GM21360 (cell line): ENCODE measurements at regions not wholly inside any gene's neighbourhood (a gene's known extent, or its start where the extent isn't known, plus 50 kb on each side); places are given as distances from the start of the nearest gene placed in this dataset.
"Not testable (repeated sequence)": the region's sequence is repeated elsewhere in the genome, so short reads cannot be mapped to it uniquely, and the experiment has no call there.

Source experiments
- ATAC-seq: cut with Tn5 transposase; IDR thresholded peaks from one replicate; pipeline ENCODE4 v1.9.1; 2021; ENCODE audit warnings: mild to moderate bottlenecking, moderate library complexity; ENCODE audit not compliant: unreplicated experiment

DNA sequence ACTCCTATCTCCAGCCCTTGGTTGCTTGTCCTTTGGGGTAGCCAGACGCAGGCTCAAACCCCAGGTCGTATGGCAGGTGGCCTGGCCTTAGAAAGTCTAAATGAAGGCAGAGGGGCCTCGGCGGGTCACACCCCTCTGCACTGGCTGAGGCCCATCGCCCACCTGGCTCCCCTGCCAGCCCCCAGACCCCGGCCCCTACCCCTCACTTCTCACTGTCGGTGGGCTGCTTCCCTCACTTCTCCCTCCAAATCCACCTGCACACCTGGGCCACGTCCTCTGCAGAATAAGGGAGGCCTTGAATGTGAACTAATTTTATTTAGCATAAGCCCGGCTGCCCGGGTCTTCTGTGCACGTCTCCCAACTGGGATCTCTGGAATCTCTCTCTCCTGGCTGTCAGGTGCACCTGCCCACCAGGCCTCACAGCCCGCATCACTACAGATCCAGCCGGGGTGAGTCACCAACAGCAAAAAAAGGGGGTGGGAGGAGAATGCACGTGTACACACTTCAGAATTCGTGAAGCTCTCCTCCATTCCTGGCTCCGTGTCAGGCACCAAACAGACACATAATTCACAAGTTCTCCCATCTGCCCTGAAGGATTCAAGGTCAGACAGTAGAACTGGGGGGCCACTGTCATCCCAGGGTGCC, 107.5 kb upstream of the SIM2 start:
- ATAC-seq = no peak

DNA sequence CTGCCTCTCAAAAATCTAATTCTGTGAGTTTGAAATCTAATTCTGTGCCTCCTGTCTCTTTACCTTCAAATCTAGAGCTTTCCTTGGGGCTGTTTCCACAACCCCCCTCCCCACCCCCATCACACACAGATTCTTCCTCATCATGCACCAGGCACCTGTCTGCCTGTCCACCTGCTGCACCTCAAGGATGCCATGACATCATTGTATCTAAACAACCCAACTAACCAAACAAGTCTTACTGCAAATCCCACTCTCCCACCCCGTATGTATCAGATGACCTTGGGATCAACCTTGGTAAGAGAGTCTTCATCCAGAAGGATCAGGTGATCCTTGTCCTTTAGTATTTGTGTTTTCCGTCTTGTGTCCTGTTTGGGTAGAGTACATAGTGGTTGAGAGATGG, 102.7 kb upstream of the SIM2 start:
- ATAC-seq = no peak

DNA sequence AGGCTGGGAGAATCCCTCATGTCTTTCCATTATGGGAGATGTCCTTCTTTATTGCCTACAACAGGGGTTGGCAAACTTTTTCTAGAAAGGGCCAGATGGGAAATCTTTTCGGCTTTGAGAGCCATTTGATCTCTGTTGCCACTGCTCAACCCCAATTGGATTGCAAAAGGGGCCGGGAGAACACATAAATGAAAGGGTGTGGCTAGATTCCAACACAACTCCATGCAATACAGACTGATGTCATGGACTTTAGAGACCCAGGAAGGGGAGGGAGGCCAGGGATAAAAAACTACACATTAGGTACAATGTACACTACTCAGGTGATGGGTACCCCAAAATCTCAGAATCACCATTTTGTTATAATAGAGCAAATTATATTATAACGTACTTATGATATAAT, 97.6 kb upstream of the SIM2 start:
- ATAC-seq = no peak

DNA sequence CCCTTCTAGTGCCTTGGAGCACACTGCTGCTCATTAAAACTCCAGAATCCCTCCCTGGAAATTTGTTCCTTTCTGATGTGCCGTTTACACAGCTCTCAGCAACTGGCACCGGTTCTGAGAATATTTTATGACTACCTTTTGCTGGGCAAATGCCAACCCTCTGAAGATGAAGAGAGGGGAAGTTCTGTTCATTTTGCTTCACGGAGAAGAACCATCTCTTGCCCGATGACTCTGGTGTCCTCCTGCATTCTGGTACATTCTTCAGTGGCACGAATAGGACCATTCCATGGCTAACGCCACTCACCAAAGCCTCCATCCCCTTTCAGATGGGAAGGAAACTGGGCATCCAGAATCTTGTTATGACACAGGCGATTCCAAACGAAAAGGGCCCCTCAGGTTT, 96.2 kb upstream of the SIM2 start:
- no peak for ATAC-seq

DNA sequence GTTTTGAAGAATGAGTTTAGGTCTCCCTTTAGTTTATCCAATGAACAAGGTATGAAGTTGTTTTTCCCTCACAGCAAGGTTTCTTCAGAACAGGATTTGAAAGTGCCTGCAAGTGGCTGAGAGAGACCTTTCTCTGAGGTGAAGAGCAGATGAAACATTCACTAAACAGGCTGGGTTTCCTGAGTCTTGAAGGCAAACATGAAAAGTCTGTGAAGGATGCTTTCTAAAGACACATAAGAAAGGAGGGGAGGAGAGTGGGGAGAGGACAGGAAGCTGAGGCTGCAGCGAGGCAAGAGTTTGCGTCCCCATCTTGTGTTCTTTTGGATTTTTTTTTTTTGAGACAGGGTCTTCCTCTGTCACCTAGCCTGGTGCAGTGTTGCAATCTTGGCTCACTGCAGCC, 95.7 kb upstream of the SIM2 start:
- ATAC-seq = no peak

DNA sequence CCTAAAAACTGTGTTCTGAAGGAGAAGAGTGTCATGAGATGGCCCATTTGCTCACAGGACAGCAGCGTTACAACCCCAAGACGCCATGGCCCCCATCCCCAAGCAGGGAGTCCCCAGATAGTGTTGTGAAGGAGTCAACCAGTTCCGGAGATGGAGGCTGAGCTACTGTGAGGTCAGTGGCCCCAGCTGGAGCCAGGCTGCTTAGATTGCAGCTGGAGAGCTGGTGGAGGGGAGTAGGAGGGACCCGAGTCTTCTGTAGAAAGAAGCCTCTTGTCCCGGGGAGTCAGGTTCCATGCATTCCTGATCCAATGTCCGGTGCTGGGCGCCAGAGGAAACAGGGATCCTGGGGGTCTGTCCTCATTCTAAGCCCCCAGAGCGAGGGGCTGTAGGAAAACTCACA, 93.5 kb upstream of the SIM2 start:
- ATAC-seq = no peak

DNA sequence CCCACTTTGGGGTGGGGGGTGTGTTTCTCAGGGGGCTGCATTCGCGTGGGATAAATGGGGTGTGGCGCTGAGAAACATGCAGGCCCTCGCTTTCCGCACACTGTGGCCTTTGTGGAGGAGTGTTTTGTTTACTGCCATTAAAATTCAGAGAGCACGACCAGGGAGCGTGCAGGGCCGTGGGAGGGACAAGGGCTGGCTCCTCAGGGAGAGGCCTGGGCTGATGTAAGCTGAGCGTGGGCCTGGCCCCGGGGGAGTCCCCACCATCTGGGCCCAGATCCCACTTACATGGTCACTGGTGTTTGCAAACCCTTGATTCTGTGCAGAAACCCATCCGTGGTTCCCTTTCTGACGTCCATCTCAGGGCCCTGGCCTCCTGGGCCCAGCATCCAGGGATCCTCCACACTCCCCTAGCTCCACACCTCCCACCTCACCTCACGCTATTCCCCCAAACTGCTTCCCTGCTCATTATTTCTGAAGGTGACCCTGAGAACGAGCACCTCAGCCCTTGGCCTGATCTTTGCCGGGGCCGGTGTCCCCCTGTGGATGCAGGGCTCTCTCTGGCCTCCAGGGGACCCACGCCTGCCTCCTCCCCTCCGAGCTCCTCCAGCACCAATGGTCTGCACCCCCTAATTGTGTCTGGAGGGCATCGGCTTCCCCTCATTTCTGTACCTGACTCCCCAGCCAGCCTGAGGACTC, 92.5 kb upstream of the SIM2 start:
- no peak for ATAC-seq

DNA sequence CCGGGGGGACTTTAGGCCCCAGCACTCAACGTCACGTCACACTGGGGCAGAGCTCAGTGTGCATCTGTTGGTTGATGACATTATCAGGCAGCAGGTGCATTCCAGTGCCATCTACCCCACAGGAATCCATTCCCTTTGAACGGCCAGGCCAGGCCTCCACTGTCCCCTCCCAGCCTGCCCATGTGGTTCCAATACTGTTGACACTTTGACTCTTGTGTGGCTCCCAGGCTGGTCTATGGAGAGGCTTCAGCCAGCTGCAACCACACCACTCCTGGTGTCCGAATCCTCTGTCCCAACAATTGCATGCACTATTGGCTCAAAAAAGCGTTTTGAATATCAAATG, 92.0 kb upstream of the SIM2 start:
- ATAC-seq = no peak

DNA sequence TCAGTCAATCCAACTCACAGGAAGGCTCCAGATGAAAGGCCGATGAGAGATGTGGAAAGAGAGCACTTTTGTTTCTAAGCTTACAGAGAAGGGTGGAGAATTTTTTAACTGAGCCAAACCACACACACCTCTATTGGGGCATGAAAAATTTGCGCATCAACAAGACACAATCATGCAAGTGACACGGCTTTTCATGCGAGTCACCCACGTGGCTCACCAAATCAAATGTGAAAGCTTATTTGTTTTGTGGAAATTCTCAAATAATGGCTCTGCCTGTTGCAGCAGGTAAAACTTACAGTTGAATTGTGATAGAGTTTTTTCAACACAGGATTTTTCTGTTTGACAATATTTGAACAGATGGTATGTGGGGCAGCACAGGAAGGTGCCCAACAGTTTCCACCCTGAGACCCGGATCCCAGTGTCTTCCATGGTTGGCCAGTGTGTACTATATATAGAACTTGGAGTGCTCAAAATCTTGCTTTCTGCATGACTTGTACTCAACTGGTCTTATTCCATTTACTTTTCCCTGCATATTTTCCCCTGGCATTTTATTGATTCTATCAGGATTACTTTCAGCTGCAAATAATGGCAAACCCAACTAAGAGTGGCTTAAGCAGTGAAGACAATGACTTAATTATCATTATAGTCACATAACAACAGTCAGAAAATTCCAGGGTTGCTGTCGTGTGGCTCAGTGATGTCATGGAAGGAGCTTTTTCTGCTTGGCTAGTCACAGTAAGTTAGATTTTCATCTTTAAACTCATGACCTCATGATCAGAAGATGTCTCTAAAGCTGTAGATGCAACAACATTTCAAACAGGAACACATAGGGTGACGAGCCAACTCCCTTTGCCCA, 90.6 kb upstream of the SIM2 start:
- no peak for ATAC-seq

DNA sequence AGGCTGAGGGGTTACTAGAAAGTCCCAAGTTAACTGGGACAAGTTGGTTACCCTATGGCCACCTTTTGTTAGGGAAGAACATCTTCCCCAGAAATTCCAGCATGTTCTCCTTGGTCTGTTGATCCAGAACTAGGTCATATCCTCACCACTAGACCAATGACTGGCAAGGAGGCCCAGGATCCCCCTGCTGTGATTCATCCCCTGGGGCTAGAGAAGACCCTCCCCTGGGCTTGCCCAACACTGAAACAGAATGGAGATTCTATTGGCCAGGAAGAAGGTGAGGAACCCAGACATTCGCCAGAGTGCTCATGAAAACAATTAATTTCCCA, 90.1 kb upstream of the SIM2 start:
- ATAC-seq = no peak

DNA sequence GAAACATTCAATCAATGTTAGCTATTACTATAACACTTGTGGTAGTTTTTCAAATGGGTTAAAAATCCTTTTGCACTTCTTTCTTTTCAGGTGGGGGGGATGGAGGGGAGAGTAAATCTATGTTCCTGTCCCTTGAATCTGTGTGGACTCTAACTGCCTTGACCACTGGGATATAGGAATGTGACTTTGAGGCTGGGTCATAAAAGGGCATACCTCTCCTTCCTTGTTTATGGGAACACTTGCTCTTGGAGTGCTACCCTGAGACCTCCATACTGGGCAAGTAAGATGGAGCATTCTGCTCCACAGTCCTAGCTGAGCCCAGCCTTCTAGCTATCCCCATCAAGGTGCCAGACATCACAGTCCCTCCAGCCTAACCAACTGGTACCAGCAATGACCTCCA, 89.3 kb upstream of the SIM2 start:
- ATAC-seq = no peak

DNA sequence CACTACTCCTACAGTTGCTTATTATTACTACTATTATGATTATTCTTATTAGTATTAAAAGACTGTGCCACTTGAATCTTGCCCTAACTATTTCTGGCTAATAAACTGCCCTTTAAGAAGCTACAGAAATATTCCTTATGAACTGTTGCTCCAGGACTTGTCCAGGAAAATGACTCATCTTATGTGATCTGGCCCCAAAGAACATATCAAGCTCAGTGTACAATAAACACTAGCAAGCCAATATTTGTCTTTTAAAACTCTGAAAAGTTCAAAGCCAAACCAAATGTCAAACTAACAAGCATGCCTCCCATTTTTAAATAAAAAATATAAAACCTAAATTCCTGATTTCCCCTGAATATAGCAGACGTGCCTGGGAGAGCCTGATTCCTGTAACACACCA, 88.7 kb upstream of the SIM2 start:
- no peak for ATAC-seq

DNA sequence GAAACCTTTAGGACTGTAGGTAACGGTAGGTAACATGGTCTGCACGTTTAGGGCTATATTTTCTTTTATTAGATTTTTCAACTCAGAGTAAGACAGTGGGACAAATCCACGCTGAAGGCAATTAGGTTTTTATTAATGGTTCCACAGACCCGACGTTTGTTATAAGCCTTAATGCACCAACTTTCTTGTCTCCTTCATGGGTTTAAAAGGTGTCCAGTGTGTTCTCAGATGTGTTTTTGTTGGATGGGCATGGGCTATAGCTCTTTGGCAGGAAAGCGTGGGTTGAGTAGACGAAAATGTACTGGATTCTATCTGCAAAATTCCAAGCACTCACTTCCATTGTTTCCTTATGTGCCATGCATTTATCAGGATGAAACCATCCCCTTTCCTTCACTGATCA, 88.0 kb upstream of the SIM2 start:
- ATAC-seq = no peak

DNA sequence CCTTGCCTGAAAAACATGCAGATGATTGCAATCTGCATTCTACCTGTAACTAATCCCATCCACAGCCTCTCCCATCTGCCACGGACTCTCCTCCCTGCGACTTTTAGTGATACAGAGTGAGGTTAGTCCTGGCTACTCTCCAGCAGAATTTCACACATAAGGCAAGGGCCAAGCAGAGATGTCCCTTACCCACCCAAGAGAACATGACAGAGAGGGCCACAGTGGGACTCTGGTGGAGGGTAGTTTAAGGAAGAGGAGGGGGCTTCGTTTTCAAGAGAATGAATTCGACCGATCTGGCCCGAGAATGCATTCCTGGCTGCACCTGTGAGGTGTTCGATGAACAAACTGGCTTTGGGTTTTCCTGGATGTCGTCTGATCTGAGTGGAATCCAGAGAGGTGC, 87.5 kb upstream of the SIM2 start:
- no peak for ATAC-seq

DNA sequence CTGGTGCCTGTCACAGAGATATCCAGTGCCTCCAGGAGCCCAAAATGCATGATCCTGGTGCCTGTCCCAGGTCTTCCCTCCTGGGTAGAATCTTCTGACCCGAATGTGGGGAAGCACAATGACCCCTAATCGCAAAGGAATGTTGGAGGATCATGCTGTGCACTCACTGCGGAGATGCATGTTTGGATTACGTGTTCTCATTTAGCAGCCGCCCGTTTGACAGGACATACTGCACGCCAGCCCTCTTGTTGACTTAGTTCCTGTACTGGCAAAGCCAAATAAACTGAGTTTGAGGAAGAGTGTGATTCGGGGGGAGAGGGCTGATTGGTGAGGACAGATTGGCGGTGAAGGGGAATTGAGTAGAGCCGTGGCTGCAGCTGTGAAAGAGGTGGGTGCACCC, 85.9 kb upstream of the SIM2 start:
- no peak for ATAC-seq

DNA sequence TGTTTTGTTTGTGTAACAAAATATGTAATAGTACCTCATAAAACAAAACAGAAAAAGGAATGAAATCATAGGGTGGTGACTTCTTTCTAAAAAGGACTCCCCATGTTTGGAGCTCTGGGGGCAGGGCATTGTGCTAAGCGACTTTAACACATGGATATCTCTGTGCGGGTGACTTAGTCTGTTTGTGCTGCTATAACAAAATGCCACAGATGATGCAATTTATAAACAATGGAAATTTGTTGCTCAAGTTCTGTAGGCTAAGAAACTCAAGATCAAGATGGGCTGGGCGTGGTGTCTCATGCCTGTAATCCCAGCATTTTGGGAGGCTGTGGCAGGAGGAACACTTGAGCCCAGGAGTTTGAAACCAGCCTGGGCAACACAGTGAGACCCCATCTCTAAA, 85.4 kb upstream of the SIM2 start:
- no peak for ATAC-seq

DNA sequence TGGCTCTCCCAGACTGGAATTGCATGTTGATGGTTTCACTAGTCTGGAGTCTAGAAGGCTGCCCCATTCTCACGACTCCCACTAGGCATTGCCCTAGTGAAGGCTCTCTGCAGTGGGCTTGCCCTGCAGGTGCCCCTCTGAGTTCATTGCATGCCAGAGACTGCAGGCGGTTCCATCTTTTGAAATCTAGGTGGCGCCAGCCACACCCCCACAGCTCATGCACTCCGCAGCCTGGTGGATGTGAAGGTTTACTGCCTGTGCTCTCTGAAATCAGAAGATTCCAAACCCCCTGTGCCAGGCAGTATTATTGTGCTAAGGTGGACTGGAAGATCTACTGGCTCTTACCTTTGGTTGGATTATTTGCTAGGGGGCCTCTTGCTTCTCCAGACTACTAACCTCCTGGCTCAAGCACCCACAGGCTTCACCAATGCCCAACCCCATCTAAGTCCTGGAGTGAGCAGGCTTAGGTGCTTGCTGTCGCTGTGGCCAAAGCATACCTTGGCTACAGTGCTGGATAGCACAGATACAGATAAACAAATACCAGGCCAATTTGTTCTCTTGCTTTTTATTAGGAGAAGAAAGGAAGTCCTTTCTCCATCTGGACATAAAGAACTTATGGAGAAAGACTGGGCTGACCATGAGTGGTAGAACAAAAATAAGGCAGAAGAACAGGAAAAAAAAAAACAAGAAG, 83.5 kb upstream of the SIM2 start:
- ATAC-seq = no peak

DNA sequence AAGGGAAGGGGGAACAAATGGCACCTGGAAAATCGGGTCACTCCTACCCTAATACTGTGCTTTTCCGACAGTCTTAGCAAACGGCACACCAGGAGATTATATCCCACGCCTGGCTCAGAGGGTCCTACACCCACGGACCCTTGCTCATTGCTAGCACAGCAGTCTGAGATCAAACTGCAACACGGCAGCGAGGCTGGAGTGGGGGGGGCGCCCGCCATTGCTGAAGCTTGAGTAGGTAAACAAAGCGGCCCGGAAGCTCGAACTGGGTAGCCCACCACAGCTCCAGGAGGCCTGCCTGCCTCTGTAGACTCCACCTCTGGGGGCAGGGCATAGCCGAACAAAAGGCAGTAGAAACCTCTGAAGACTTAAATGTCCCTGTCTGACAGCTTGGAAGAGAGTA, 82.1 kb upstream of the SIM2 start:
- ATAC-seq = not testable (repeated sequence)

DNA sequence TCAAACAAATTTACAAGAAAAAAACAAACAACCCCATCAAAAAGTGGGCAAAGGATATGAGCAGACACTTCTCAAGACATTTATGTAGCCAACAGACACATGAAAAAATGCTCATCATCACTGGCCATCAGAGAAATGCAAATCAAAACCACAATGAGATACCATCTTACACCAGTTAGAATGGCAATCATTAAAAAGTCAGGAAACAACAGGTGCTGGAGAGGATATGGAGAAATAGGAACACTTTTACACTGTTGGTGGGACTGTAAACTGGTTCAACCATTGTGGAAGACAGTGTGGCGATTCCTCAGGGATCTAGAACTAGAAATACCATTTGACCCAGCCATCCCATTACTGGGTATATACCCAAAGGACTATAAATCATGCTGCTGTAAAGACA, 77.1 kb upstream of the SIM2 start:
- not testable (repeated sequence) for ATAC-seq

DNA sequence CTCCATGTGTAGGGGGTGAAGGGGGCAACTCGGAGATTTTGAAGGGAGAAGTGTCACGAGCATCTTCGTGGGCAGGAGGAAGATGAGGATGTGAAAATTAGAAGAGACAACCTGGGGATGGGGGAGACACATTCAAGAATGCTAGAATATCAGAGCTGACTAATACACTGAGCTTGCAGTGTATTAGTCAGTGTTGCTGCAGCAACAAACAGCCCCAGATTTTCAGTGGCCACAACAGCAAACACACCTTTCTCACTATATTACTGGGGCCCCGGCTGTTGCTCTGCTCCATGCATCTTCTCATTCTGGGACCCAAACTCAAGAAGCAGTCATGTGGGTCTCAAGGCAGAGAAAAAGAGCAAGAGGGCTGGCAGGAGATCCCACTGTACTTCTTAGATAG, 74.8 kb upstream of the SIM2 start:
- no peak for ATAC-seq

DNA sequence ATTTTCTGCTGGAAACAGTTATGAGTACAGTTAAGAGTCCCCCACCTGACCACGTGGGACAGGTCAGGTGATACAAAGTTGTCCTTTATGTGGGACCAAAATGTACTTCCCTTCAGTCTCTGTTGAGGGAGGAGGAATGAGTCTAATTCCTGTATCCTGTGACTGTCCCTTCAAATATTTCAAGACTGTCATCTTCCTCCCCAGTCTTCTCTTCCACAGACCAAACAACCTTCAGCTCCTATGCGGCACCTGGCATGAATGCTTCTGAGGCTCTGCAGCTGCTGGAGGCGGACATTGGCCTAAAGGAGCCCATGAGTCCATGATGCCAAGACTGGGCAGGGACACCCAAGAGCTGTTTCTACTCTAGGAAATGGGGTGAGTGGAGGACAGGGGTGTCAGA, 72.1 kb upstream of the SIM2 start:
- ATAC-seq = no peak

DNA sequence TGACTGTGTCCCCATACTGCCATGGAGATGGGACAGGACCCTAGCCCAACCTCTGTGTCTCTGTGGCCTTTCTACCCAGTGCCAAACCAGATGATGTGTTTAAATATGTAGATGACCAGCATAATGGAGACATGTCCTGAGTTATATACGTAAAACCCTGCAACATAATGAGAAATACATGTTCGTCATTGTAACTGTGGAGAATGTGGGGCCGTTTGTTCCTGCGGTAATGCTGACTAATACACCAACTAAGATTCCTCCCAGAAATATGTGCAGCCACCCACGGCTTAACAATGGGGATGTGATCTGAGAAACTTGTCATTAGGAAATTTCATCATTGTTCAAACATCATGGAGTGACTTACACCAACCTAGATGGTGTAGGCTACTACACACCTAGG, 71.7 kb upstream of the SIM2 start:
- no peak for ATAC-seq
